ENCODE measurements at regions not wholly inside any gene's neighbourhood (a gene's known extent, or its start where the extent isn't known, plus 50 kb on each side); places are given as distances from the start of the nearest gene placed in this dataset.

- H3K4me1 ChIP-seq = peaks cover 0 to 33% (median 20%) of the 10 kb centered on the region in 6 donors
- WGBS, 5 donors = 84 to 89% (median 87%) methylated on average over 16 to 18 of the region's 18 CpGs
- intact Hi-C loops (cut with DNase I; ENCODE audit: low total_unique reads) = no loop called here
- TF ChIP-seq POLR2AphosphoS5 (IDR thresholded peaks at IDR 0.05) = no peak
- TF ChIP-seq, protein P1, sequence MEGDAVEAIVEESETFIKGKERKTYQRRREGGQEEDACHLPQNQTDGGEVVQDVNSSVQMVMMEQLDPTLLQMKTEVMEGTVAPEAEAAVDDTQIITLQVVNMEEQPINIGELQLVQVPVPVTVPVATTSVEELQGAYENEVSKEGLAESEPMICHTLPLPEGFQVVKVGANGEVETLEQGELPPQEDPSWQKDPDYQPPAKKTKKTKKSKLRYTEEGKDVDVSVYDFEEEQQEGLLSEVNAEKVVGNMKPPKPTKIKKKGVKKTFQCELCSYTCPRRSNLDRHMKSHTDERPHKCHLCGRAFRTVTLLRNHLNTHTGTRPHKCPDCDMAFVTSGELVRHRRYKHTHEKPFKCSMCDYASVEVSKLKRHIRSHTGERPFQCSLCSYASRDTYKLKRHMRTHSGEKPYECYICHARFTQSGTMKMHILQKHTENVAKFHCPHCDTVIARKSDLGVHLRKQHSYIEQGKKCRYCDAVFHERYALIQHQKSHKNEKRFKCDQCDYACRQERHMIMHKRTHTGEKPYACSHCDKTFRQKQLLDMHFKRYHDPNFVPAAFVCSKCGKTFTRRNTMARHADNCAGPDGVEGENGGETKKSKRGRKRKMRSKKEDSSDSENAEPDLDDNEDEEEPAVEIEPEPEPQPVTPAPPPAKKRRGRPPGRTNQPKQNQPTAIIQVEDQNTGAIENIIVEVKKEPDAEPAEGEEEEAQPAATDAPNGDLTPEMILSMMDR (IDR thresholded peaks at IDR 0.05 in 8 of 11, conservative IDR thresholded peaks at IDR 0.05 in 3 of 11) = no peak
- no peak for TF ChIP-seq POLR2A (IDR thresholded peaks at IDR 0.05)
- H3K4me3 ChIP-seq = peak overlapping the region in 1 of 8 donors; percentile 51
- H3K36me3 ChIP-seq = no peaks in the 10 kb centered on the region
- peak overlapping the region in 3 of 8 donors; percentile 51 to 65 (median 53) for H3K27ac ChIP-seq
- peak; percentile 70 for DNase-seq
- H3K9me3 ChIP-seq = peaks cover 0 to 15% (median 3%) of the 10 kb centered on the region in 8 donors
- peaks cover 0 to 3% (median 0%) of the 10 kb centered on the region in 7 donors for H3K27me3 ChIP-seq (replicated peaks in 1 of 7)
These were observed 57.2 kb upstream of the IER5L start for GRCh38 chr9:129235041-129235930.

- Histone ChIP-seq H3K27me3 (replicated peaks in 1 of 7) (peaks cover 0 to 3% (median 0%) of the 10 kb centered on the region in 7 donors), H3K9me3 (peaks cover 0 to 15% (median 3%) of the 10 kb centered on the region in 8 donors), H3K27ac (no peak overlapping the region), H3K36me3 (no peaks in the 10 kb centered on the region), H3K4me3 (no peak overlapping the region), H3K4me1 (peaks cover 0 to 33% (median 20%) of the 10 kb centered on the region in 6 donors)
- intact Hi-C loops (cut with DNase I; ENCODE audit: low total_unique reads) = no loop called here
- DNase-seq = peak; percentile 35
- no peak for TF ChIP-seq POLR2AphosphoS5 (IDR thresholded peaks at IDR 0.05)
- TF ChIP-seq, protein P1 (IDR thresholded peaks at IDR 0.05 in 8 of 11, conservative IDR thresholded peaks at IDR 0.05 in 3 of 11) = no peak
- 66 to 100% (median 82%) methylated on average over 2 to 4 of the region's 4 CpGs for WGBS, 5 donors
These were observed 56.4 kb upstream of the IER5L start for GRCh38 chr9:129234491-129234890.

- H3K27ac ChIP-seq = no peak overlapping the region
- H3K4me3 ChIP-seq = no peak overlapping the region
- no peaks in the 10 kb centered on the region for H3K36me3 ChIP-seq
- 72 to 84% (median 80%) methylated on average over 1 of the region's 1 CpG for WGBS, 5 donors
- no peak for DNase-seq
- peaks cover 0 to 15% (median 3%) of the 10 kb centered on the region in 8 donors for H3K9me3 ChIP-seq
- intact Hi-C loops (cut with DNase I; ENCODE audit: low total_unique reads) = no loop called here
- H3K27me3 ChIP-seq (replicated peaks in 1 of 7) = peaks cover 0 to 3% (median 0%) of the 10 kb centered on the region in 7 donors
- TF ChIP-seq, protein P1 (IDR thresholded peaks at IDR 0.05 in 8 of 11, conservative IDR thresholded peaks at IDR 0.05 in 3 of 11) = no peak
- TF ChIP-seq POLR2A (IDR thresholded peaks at IDR 0.05) = no peak
- TF ChIP-seq POLR2AphosphoS5 (IDR thresholded peaks at IDR 0.05) = no peak
- H3K4me1 ChIP-seq = peaks cover 0 to 31% (median 20%) of the 10 kb centered on the region in 6 donors
These were observed 55.0 kb upstream of the IER5L start for GRCh38 chr9:129232839-129233591.
